Activated T-helper 17 cell treated with anti-CD3 and anti-CD28 coated beads, Interleukin-2, amount 50 U/mL, for 72 hours (primary cell): ENCODE measurements at regions not wholly inside any gene's neighbourhood (a gene's known extent, or its start where the extent isn't known, plus 50 kb on each side); places are given as distances from the start of the nearest gene placed in this dataset.

Experiments
- ATAC-seq: fragments of 150-1000 bp; cut with Tn5 transposase; replicated peaks from 2 replicates; pipeline ENCODE4 v1.10.0; 2021; ENCODE audit warnings: mild to moderate bottlenecking, moderate library complexity
- H3K27ac Mint-ChIP-seq: one replicate; pipeline ENCODE4 v1.8.0; 2022; ENCODE audit warnings: mixed read lengths
- H3K27me3 Mint-ChIP-seq: one replicate; pipeline ENCODE4 v1.8.0; 2022; ENCODE audit warnings: mixed read lengths
- H3K36me3 Mint-ChIP-seq: one replicate; pipeline ENCODE4 v1.8.0; 2022; ENCODE audit warnings: low read depth, mild to moderate bottlenecking, mixed read lengths
- H3K4me1 Mint-ChIP-seq: one replicate; pipeline ENCODE4 v1.8.0; 2022; ENCODE audit warnings: mixed read lengths
- H3K4me3 Mint-ChIP-seq: one replicate; pipeline ENCODE4 v1.8.0; 2022; ENCODE audit warnings: mild to moderate bottlenecking, mixed read lengths
- H3K9me3 Mint-ChIP-seq: one replicate; pipeline ENCODE4 v1.8.0; 2022; ENCODE audit warnings: mixed read lengths

GRCh38 chr18:1392046-1392445, 487.4 kb downstream of the ADCYAP1 start:
- Mint-ChIP-seq H3K9me3 (peaks cover 8% of the 10 kb centered on the region), H3K27me3 (no peaks in the 10 kb centered on the region), H3K36me3 (no peaks in the 10 kb centered on the region), H3K4me3 (no peak overlapping the region), H3K4me1 (no peaks in the 10 kb centered on the region), H3K27ac (no peak overlapping the region)
- ATAC-seq, result no peak

- ATAC-seq, result no peak
- Mint-ChIP-seq H3K36me3 (no peaks in the 10 kb centered on the region), H3K27ac (no peak overlapping the region), H3K4me3 (no peak overlapping the region), H3K9me3 (peaks cover 8% of the 10 kb centered on the region), H3K27me3 (no peaks in the 10 kb centered on the region), H3K4me1 (no peaks in the 10 kb centered on the region)
Measured at GRCh38 chr18:1392865-1393734, 488.4 kb downstream of the ADCYAP1 start.

- Mint-ChIP-seq H3K4me1 (no peaks in the 10 kb centered on the region), H3K27ac (no peak overlapping the region), H3K9me3 (peaks cover 6% of the 10 kb centered on the region), H3K36me3 (no peaks in the 10 kb centered on the region), H3K27me3 (no peaks in the 10 kb centered on the region), H3K4me3 (no peak overlapping the region)
- no peak for ATAC-seq
Measured at GRCh38 chr18:1393929-1394328, 489.3 kb downstream of the ADCYAP1 start.

- no peak overlapping the region for H3K27ac Mint-ChIP-seq
Measured at GRCh38 chr18:1394426-1394825, 489.8 kb downstream of the ADCYAP1 start.

GRCh38 chr18:1394966-1395365, 490.3 kb downstream of the ADCYAP1 start:
- no peak overlapping the region for H3K4me3 Mint-ChIP-seq
- no peaks in the 10 kb centered on the region for H3K36me3 Mint-ChIP-seq
- H3K27me3 Mint-ChIP-seq, result no peaks in the 10 kb centered on the region
- H3K9me3 Mint-ChIP-seq, result peaks cover 3% of the 10 kb centered on the region
- H3K4me1 Mint-ChIP-seq, result no peaks in the 10 kb centered on the region
- ATAC-seq, result no peak
- H3K27ac Mint-ChIP-seq, result no peak overlapping the region

More at GRCh38 chr18:1394426-1394825, 489.8 kb downstream of the ADCYAP1 start:
- peaks cover 3% of the 10 kb centered on the region for H3K9me3 Mint-ChIP-seq
- no peaks in the 10 kb centered on the region for H3K27me3 Mint-ChIP-seq
- H3K4me3 Mint-ChIP-seq, result no peak overlapping the region
- no peaks in the 10 kb centered on the region for H3K36me3 Mint-ChIP-seq
- no peaks in the 10 kb centered on the region for H3K4me1 Mint-ChIP-seq
- no peak for ATAC-seq

GRCh38 chr18:1408376-1408775, 503.7 kb downstream of the ADCYAP1 start:
- H3K27ac Mint-ChIP-seq, result no peak overlapping the region
- no peaks in the 10 kb centered on the region for H3K36me3 Mint-ChIP-seq
- ATAC-seq, result no peak
- no peaks in the 10 kb centered on the region for H3K27me3 Mint-ChIP-seq
- no peaks in the 10 kb centered on the region for H3K4me1 Mint-ChIP-seq
- no peak overlapping the region for H3K4me3 Mint-ChIP-seq
- peaks cover 10% of the 10 kb centered on the region for H3K9me3 Mint-ChIP-seq

GRCh38 chr18:1412655-1413322, 508.1 kb downstream of the ADCYAP1 start:
- no peak for ATAC-seq
- no peaks in the 10 kb centered on the region for H3K27me3 Mint-ChIP-seq
- H3K9me3 Mint-ChIP-seq, result peaks cover 5% of the 10 kb centered on the region

GRCh38 chr18:1413323-1413675, 508.6 kb downstream of the ADCYAP1 start:
- Mint-ChIP-seq H3K9me3 (peaks cover 5% of the 10 kb centered on the region), H3K4me1 (no peaks in the 10 kb centered on the region), H3K27me3 (no peaks in the 10 kb centered on the region), H3K36me3 (no peaks in the 10 kb centered on the region), H3K27ac (no peak overlapping the region), H3K4me3 (no peak overlapping the region)
- ATAC-seq, result no peak

More at GRCh38 chr18:1412655-1413322, 508.1 kb downstream of the ADCYAP1 start:
- Mint-ChIP-seq H3K36me3 (no peaks in the 10 kb centered on the region), H3K4me3 (no peak overlapping the region), H3K27ac (no peak overlapping the region), H3K4me1 (no peaks in the 10 kb centered on the region)

- Mint-ChIP-seq H3K4me3 (no peak overlapping the region), H3K4me1 (no peaks in the 10 kb centered on the region), H3K36me3 (no peaks in the 10 kb centered on the region), H3K27me3 (no peaks in the 10 kb centered on the region), H3K9me3 (peaks cover 2% of the 10 kb centered on the region), H3K27ac (no peak overlapping the region)
- ATAC-seq, result no peak
Measured at GRCh38 chr18:1416074-1416473, 511.4 kb downstream of the ADCYAP1 start.

GRCh38 chr18:1421502-1421901, 516.8 kb downstream of the ADCYAP1 start:
- no peaks in the 10 kb centered on the region for H3K36me3 Mint-ChIP-seq

GRCh38 chr18:1422634-1423033, 518.0 kb downstream of the ADCYAP1 start:
- H3K27ac Mint-ChIP-seq, result no peak overlapping the region
- ATAC-seq, result no peak
- H3K4me3 Mint-ChIP-seq, result no peak overlapping the region
- H3K36me3 Mint-ChIP-seq, result no peaks in the 10 kb centered on the region
- no peaks in the 10 kb centered on the region for H3K9me3 Mint-ChIP-seq
- no peaks in the 10 kb centered on the region for H3K27me3 Mint-ChIP-seq
- no peaks in the 10 kb centered on the region for H3K4me1 Mint-ChIP-seq

More at GRCh38 chr18:1421502-1421901, 516.8 kb downstream of the ADCYAP1 start:
- Mint-ChIP-seq H3K9me3 (no peaks in the 10 kb centered on the region), H3K4me1 (no peaks in the 10 kb centered on the region), H3K27me3 (no peaks in the 10 kb centered on the region), H3K27ac (no peak overlapping the region), H3K4me3 (no peak overlapping the region)
- no peak for ATAC-seq

GRCh38 chr18:1425679-1426078, 521.0 kb downstream of the ADCYAP1 start:
- Mint-ChIP-seq H3K4me1 (no peaks in the 10 kb centered on the region), H3K4me3 (no peak overlapping the region), H3K27ac (no peak overlapping the region), H3K9me3 (peaks cover 3% of the 10 kb centered on the region), H3K36me3 (no peaks in the 10 kb centered on the region), H3K27me3 (no peaks in the 10 kb centered on the region)
- ATAC-seq, result no peak

GRCh38 chr18:1435487-1435886, 530.8 kb downstream of the ADCYAP1 start:
- Mint-ChIP-seq H3K4me3 (no peak overlapping the region), H3K36me3 (no peaks in the 10 kb centered on the region), H3K9me3 (peaks cover 7% of the 10 kb centered on the region), H3K27me3 (no peaks in the 10 kb centered on the region), H3K27ac (no peak overlapping the region), H3K4me1 (no peaks in the 10 kb centered on the region)
- no peak for ATAC-seq

- no peak overlapping the region for H3K4me3 Mint-ChIP-seq
- ATAC-seq, result no peak
- no peaks in the 10 kb centered on the region for H3K27me3 Mint-ChIP-seq
- no peaks in the 10 kb centered on the region for H3K4me1 Mint-ChIP-seq
- peaks cover 3% of the 10 kb centered on the region for H3K9me3 Mint-ChIP-seq
- H3K36me3 Mint-ChIP-seq, result no peaks in the 10 kb centered on the region
- H3K27ac Mint-ChIP-seq, result no peak overlapping the region
Measured at GRCh38 chr18:1436199-1436598, 531.5 kb downstream of the ADCYAP1 start.

- no peaks in the 10 kb centered on the region for H3K4me1 Mint-ChIP-seq
Measured at GRCh38 chr18:1438458-1438910, 533.8 kb downstream of the ADCYAP1 start.

More at GRCh38 chr18:1438458-1438910, 533.8 kb downstream of the ADCYAP1 start:
- Mint-ChIP-seq H3K27me3 (no peaks in the 10 kb centered on the region), H3K9me3 (peaks cover 3% of the 10 kb centered on the region), H3K27ac (no peak overlapping the region), H3K36me3 (no peaks in the 10 kb centered on the region), H3K4me3 (no peak overlapping the region)
- no peak for ATAC-seq
